ENCODE measurements at regions not wholly inside any gene's neighbourhood (a gene's known extent, or its start where the extent isn't known, plus 50 kb on each side); places are given as distances from the start of the nearest gene placed in this dataset.

- Mint-ChIP-seq H3K27ac (no peak overlapping the region), H3K36me3 (ENCODE audit: low read depth) (no peaks in the 10 kb centered on the region), H3K27me3 (ENCODE audit: insufficient read depth) (peaks cover 17% of the 10 kb centered on the region), H3K9me3 (no peaks in the 10 kb centered on the region), H3K4me1 (ENCODE audit: low read depth) (peaks cover 18% of the 10 kb centered on the region), H3K4me3 (no peak overlapping the region)
- no peak for TF ChIP-seq CTCF (IDR thresholded peaks at IDR 0.05)
- peak; percentile 46 for DNase-seq
Observed at GRCh38 chr18:10190564-10190963, 263.9 kb upstream of the APCDD1 start.

GRCh38 chr18:10193444-10193843 lies 261.0 kb upstream of the APCDD1 start:
- Mint-ChIP-seq H3K36me3 (ENCODE audit: low read depth) (no peaks in the 10 kb centered on the region), H3K4me1 (ENCODE audit: low read depth) (peaks cover 26% of the 10 kb centered on the region), H3K27me3 (ENCODE audit: insufficient read depth) (peaks cover 13% of the 10 kb centered on the region), H3K4me3 (no peak overlapping the region), H3K9me3 (no peaks in the 10 kb centered on the region), H3K27ac (no peak overlapping the region)
- no peak for TF ChIP-seq CTCF (IDR thresholded peaks at IDR 0.05)
- no peak for DNase-seq

- no peak; the same call in 1 of the 2 replicates for TF ChIP-seq CTCF (IDR thresholded peaks at IDR 0.05)
- Mint-ChIP-seq H3K4me1 (ENCODE audit: low read depth) (peaks cover 23% of the 10 kb centered on the region), H3K27ac (no peak overlapping the region), H3K9me3 (no peaks in the 10 kb centered on the region), H3K4me3 (no peak overlapping the region), H3K27me3 (ENCODE audit: insufficient read depth) (peaks cover 15% of the 10 kb centered on the region), H3K36me3 (ENCODE audit: low read depth) (no peaks in the 10 kb centered on the region)
- no peak for DNase-seq
Observed at GRCh38 chr18:10194592-10194991, 259.8 kb upstream of the APCDD1 start.

GRCh38 chr18:10195529-10195928 lies 258.9 kb upstream of the APCDD1 start:
- no peak for TF ChIP-seq CTCF (IDR thresholded peaks at IDR 0.05)
- no peak for DNase-seq
- peaks cover 15% of the 10 kb centered on the region for H3K27me3 Mint-ChIP-seq (ENCODE audit: insufficient read depth)
- H3K36me3 Mint-ChIP-seq (ENCODE audit: low read depth): no peaks in the 10 kb centered on the region
- no peak overlapping the region for H3K27ac Mint-ChIP-seq
- peaks cover 15% of the 10 kb centered on the region for H3K4me1 Mint-ChIP-seq (ENCODE audit: low read depth)
- no peaks in the 10 kb centered on the region for H3K9me3 Mint-ChIP-seq
- H3K4me3 Mint-ChIP-seq: no peak overlapping the region

- H3K36me3 Mint-ChIP-seq (ENCODE audit: low read depth): no peaks in the 10 kb centered on the region
- DNase-seq: no peak
- H3K9me3 Mint-ChIP-seq: no peaks in the 10 kb centered on the region
- no peak overlapping the region for H3K27ac Mint-ChIP-seq
- no peak overlapping the region for H3K4me3 Mint-ChIP-seq
- no peak for TF ChIP-seq CTCF (IDR thresholded peaks at IDR 0.05)
- peaks cover 16% of the 10 kb centered on the region for H3K27me3 Mint-ChIP-seq (ENCODE audit: insufficient read depth)
- peaks cover 7% of the 10 kb centered on the region; the same call in 1 of the 2 replicates for H3K4me1 Mint-ChIP-seq (ENCODE audit: low read depth)
Observed at GRCh38 chr18:10197097-10197496, 257.3 kb upstream of the APCDD1 start.

- DNase-seq: no peak
- H3K4me3 Mint-ChIP-seq: no peak overlapping the region
- H3K36me3 Mint-ChIP-seq (ENCODE audit: low read depth): no peaks in the 10 kb centered on the region
- H3K9me3 Mint-ChIP-seq: no peaks in the 10 kb centered on the region
- H3K27ac Mint-ChIP-seq: no peak overlapping the region
- peaks cover 7% of the 10 kb centered on the region; the same call in 1 of the 2 replicates for H3K4me1 Mint-ChIP-seq (ENCODE audit: low read depth)
- TF ChIP-seq CTCF (IDR thresholded peaks at IDR 0.05): no peak
- H3K27me3 Mint-ChIP-seq (ENCODE audit: insufficient read depth): peaks cover 22% of the 10 kb centered on the region
Observed at GRCh38 chr18:10201226-10201625, 253.2 kb upstream of the APCDD1 start.
